Coronary artery (tissue), 2 donors: ENCODE measurements at regions not wholly inside any gene's neighbourhood (a gene's known extent, or its start where the extent isn't known, plus 50 kb on each side); places are given as distances from the start of the nearest gene placed in this dataset.

Experiments
- DNase-seq: peaks from one replicate; pipeline ENCODE4 v3.0.0-alpha.2; 2017; ENCODE audit warnings: low spot score
- H3K27ac ChIP-seq, 2 donors: fragments of 200-600 bp; sonication (generic); one replicate each; pipeline ENCODE4 v1.5.1; 2016 to 2019
- H3K4me3 ChIP-seq: fragments of 200-600 bp; sonication (generic); 2 replicates; pipeline ENCODE4 v1.5.1; 2016; ENCODE audit warnings: mild to moderate bottlenecking, moderate library complexity
- TF ChIP-seq, protein P1 (sequence below): fragments of 200-600 bp; sonication (generic); IDR thresholded peaks from one replicate; pipeline ENCODE4 v1.5.1; 2019; ENCODE audit warnings: antibody characterized with exemption

- DNase-seq: no peak
- no peak overlapping the region for H3K27ac ChIP-seq
- TF ChIP-seq, protein P1, sequence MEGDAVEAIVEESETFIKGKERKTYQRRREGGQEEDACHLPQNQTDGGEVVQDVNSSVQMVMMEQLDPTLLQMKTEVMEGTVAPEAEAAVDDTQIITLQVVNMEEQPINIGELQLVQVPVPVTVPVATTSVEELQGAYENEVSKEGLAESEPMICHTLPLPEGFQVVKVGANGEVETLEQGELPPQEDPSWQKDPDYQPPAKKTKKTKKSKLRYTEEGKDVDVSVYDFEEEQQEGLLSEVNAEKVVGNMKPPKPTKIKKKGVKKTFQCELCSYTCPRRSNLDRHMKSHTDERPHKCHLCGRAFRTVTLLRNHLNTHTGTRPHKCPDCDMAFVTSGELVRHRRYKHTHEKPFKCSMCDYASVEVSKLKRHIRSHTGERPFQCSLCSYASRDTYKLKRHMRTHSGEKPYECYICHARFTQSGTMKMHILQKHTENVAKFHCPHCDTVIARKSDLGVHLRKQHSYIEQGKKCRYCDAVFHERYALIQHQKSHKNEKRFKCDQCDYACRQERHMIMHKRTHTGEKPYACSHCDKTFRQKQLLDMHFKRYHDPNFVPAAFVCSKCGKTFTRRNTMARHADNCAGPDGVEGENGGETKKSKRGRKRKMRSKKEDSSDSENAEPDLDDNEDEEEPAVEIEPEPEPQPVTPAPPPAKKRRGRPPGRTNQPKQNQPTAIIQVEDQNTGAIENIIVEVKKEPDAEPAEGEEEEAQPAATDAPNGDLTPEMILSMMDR: no peak
- H3K4me3 ChIP-seq: no peak overlapping the region
Observed at GRCh38 chr17:69921046-69921445, 154.0 kb upstream of the KCNJ16 start.

DNA sequence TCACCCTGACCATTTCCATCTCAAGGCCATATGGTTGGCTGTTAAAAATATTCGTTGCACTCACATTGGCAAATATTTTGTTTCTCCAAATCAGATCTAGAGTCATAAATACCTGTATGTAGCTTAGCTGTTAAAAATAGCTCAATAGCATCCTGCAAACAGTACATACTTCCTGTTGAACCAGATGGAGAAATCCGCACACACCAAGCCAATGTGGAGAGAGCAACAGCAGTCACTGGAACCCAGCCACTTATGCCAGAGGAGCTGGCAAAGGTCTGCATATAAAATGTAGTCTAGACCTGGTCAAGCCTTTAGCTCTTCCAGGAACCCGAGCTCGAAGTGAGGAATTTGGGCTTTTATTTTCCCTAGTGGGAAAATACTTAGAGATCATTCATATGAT, 146.4 kb upstream of the KCNJ16 start:
- TF ChIP-seq, protein P1: no peak
- H3K4me3 ChIP-seq: no peak overlapping the region
- H3K27ac ChIP-seq: no peak overlapping the region
- no peak for DNase-seq

DNA sequence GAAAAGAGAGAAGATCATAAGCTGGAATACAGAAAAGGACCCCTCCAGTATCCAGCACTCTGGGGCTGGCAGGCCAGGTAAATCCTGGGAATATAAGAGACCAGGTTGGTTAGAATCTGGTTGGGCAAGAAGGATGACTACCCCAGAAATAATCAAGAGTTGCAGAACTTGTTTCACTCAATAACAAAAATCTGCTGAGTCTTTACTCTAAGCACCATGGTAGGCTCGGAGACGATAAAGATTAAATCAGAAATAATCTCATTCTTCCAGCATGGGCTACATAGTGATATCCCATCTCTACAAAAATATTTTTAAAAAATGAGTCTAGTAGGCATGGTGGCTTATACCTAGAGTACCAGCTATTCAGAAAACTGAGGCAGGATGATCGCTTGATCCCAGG, 138.0 kb upstream of the KCNJ16 start:
- H3K4me3 ChIP-seq: no peak overlapping the region
- no peak for DNase-seq
- no peak overlapping the region for H3K27ac ChIP-seq
- TF ChIP-seq, protein P1: no peak

- Histone ChIP-seq H3K27ac (no peak overlapping the region), H3K4me3 (no peak overlapping the region)
- TF ChIP-seq, protein P1: no peak
- no peak for DNase-seq
Observed at GRCh38 chr17:69943058-69943457, 132.0 kb upstream of the KCNJ16 start.

DNA sequence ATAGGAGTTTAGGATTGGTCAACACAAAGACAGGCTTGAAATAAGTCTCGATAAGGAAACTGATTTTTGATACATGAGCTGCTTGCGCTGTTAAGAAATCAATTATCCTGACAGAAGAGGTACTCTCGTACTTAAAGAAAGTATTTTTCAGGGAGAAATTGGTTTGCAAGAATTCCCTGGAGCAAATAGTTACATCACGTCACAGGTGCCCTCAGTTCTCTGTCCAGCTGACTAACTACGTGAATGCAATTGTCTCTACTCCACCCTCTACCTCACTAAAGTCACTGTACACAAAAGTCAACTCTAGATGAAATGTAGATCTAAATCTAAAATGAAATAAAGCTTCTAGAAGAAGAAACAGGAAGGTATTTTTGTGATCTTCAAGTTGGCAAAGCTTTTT, 130.6 kb upstream of the KCNJ16 start:
- Histone ChIP-seq H3K27ac (no peak overlapping the region), H3K4me3 (no peak overlapping the region)
- DNase-seq: no peak
- TF ChIP-seq, protein P1: no peak

DNA sequence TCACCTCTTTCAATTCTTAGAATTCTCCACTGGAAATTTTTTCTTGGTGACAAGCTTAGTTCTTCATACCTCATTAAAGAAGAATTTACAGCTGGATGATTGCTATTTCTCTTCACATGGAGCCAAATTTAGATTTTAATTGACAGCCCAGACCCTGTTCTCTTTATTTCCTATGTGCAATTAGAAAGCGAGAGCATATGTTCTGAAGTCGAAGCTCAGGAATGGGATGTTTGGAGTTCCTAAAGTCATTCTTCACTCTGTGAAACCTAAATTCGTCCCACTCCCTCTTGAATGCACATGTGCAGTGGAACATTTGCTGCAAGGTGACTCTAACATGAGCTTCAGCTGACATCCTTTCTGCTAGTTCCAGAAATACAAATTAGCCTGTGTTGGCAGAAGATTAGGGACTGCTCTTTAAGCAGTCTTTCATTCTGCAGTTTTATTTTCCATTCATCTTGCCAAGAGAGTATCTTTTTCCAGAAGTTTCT, 129.3 kb upstream of the KCNJ16 start:
- Histone ChIP-seq H3K4me3 (no peak overlapping the region), H3K27ac (no peak overlapping the region)
- DNase-seq: no peak
- TF ChIP-seq, protein P1: no peak

DNA sequence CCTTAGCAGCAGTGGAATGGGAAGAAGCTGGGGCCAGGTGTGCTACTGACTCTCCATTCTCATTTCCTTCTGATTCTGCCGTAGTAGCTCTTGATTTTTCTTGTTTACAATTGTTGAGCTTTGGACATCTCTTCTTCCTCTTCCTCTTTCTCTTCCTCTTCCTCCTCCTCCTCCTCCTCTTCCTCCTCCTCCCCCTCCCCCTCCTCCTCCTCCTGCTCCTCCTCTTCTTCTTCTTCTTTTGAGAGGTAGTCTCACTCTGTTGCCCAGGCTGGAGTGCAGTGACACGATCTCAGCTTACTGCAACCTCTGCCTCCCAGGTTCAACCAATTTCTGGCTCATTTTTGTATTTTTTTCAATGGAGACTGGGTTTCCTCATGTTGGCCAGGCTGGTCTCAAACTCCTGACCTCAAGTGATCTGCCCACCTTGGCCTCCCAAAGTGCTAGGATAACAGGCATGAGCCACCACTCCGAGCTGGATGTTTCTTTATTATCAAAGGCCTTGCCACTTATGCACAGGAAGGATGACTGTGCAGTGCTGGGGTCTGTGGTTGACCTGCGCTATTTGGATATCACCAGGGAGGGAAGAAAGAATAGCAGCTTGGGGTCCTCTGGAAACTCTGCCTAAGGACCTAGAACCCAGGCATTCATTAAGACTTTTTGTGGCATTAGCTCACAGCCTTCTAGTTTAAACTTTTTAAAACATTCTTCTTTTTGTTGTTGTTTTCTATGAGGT, 127.8 kb upstream of the KCNJ16 start:
- TF ChIP-seq, protein P1: no peak
- Histone ChIP-seq H3K4me3 (no peak overlapping the region), H3K27ac (no peak overlapping the region)
- DNase-seq: no peak
